Liver (tissue), 8 donors: ENCODE measurements at regions not wholly inside any gene's neighbourhood (a gene's known extent, or its start where the extent isn't known, plus 50 kb on each side); places are given as distances from the start of the nearest gene placed in this dataset.

ENCODE experiments used
- DNase-seq: peaks from one replicate; pipeline ENCODE4 v3.0.0-alpha.2; 2017; ENCODE audit warnings: low spot score
- H3K27ac ChIP-seq, 2 donors: one replicate each; pipeline ENCODE4 v1.7.0; 2013; ENCODE audit warnings: inconsistent platforms in 2 of 2, low read length in 2 of 2, control low read depth in 1 of 2, low read depth in 1 of 2, mild to moderate bottlenecking in 1 of 2
- H3K27me3 ChIP-seq, 4 donors: one replicate each; pipeline versions ENCODE4 v1.6.1 to v1.7.0; 2013; ENCODE audit warnings: low read length in 3 of 4, inconsistent platforms in 1 of 4, mild to moderate bottlenecking in 1 of 4, moderate library complexity in 1 of 4; ENCODE audit not compliant: control insufficient read depth in 4 of 4, insufficient read depth in 4 of 4
- H3K36me3 ChIP-seq, 4 donors: one replicate each; pipeline versions ENCODE4 v1.6.1 to v1.7.0; 2013; ENCODE audit warnings: low read length in 3 of 4, mild to moderate bottlenecking in 3 of 4, low read depth in 1 of 4, moderate library complexity in 1 of 4; ENCODE audit not compliant: control insufficient read depth in 4 of 4, insufficient read depth in 3 of 4
- H3K4me1 ChIP-seq, 4 donors: one replicate each; pipeline versions ENCODE4 v1.6.1 to v1.7.0; 2013; ENCODE audit warnings: low read length in 3 of 4, mild to moderate bottlenecking in 3 of 4, moderate library complexity in 1 of 4; ENCODE audit not compliant: control insufficient read depth in 4 of 4, insufficient read depth in 4 of 4
- H3K4me3 ChIP-seq, 3 donors: one replicate each; pipeline versions ENCODE4 v1.6.1 to v1.7.0; 2013; ENCODE audit warnings: low read length in 3 of 3, control low read depth in 1 of 3, low read depth in 1 of 3, mild to moderate bottlenecking in 1 of 3
- H3K9ac ChIP-seq, 2 donors: one replicate each; pipeline ENCODE4 v1.7.0; 2013; ENCODE audit warnings: low read length in 2 of 2, mild to moderate bottlenecking in 2 of 2, moderate library complexity in 2 of 2, control low read depth in 1 of 2, low read depth in 1 of 2
- H3K9me3 ChIP-seq, 4 donors: one replicate each; pipeline versions ENCODE4 v1.6.1 to v1.7.0; 2013; ENCODE audit warnings: low read length in 3 of 4; ENCODE audit not compliant: control insufficient read depth in 4 of 4
- EGR1 ChIP-seq, 2 donors: IDR thresholded peaks; 2 replicates each; pipeline ENCODE4 v1.6.1; 2016 to 2018; ENCODE audit warnings: antibody characterized with exemption in 2 of 2, low read depth in 2 of 2
- FOXA1 ChIP-seq: IDR thresholded peaks from 2 replicates; pipeline ENCODE4 v1.6.1; 2016; ENCODE audit warnings: antibody characterized with exemption
- FOXA2 ChIP-seq: IDR thresholded peaks from 2 replicates; pipeline ENCODE4 v1.6.1; 2016; ENCODE audit warnings: antibody characterized with exemption
- GABPA ChIP-seq, 2 donors: IDR thresholded peaks in 1 of 2; conservative IDR thresholded peaks in 1 of 2; 2 replicates each; pipeline ENCODE4 v1.6.1; 2016; ENCODE audit warnings: antibody characterized with exemption in 2 of 2, mild to moderate bottlenecking in 1 of 2, moderate library complexity in 1 of 2
- HNF4A ChIP-seq, 2 donors: conservative IDR thresholded peaks; 2 replicates each; pipeline ENCODE4 v1.6.1; 2016; ENCODE audit warnings: antibody characterized with exemption in 2 of 2, mild to moderate bottlenecking in 2 of 2
- HNF4G ChIP-seq: IDR thresholded peaks from 2 replicates; pipeline ENCODE4 v1.6.1; 2016; ENCODE audit warnings: antibody characterized with exemption
- JUND ChIP-seq, 2 donors: IDR thresholded peaks; 2 replicates each; pipeline ENCODE4 v1.6.1; 2016; ENCODE audit warnings: antibody characterized with exemption in 2 of 2
- NR2F2 ChIP-seq: IDR thresholded peaks from 2 replicates; pipeline ENCODE4 v1.6.1; 2016; ENCODE audit warnings: antibody characterized with exemption
- RAD21 ChIP-seq, 2 donors: IDR thresholded peaks; 2 replicates each; pipeline ENCODE4 v1.6.1; 2016; ENCODE audit warnings: antibody characterized with exemption in 2 of 2, mild to moderate bottlenecking in 2 of 2
- RXRA ChIP-seq, 2 donors: IDR thresholded peaks; 2 replicates each; pipeline ENCODE4 v1.6.1; 2017 to 2018; ENCODE audit warnings: antibody characterized with exemption in 2 of 2, mild to moderate bottlenecking in 1 of 2
- SP1 ChIP-seq: IDR thresholded peaks from 2 replicates; pipeline ENCODE4 v1.6.1; 2018; ENCODE audit warnings: antibody characterized with exemption, mild to moderate bottlenecking
- TAF1 ChIP-seq: conservative IDR thresholded peaks from 2 replicates; pipeline ENCODE4 v1.6.1; 2016; ENCODE audit warnings: antibody characterized with exemption, mild to moderate bottlenecking
- YY1 ChIP-seq: IDR thresholded peaks from 2 replicates; pipeline ENCODE4 v1.6.1; 2016; ENCODE audit warnings: antibody characterized with exemption, mild to moderate bottlenecking
- WGBS: extraction: QIAGEN DNeasy Blood & Tissue Kit; methylation state at CpG from one replicate; pipeline ENCODE4 v1.1.7; 2013; 5-methylcytosine and 5-hydroxymethylcytosine counted together
- TF ChIP-seq, protein P1 (sequence below): IDR thresholded peaks from 2 replicates; pipeline ENCODE4 v1.6.1; 2016; ENCODE audit warnings: antibody characterized with exemption
- TF ChIP-seq, protein P2 (sequence below): fragments of 150-350 bp; IDR thresholded peaks from 2 replicates; pipeline ENCODE4 v1.5.1; 2017; ENCODE audit warnings: improper control_type of control experiment, low read depth, low read length; ENCODE audit not compliant: missing input control
- TF ChIP-seq, protein P3 (sequence below): IDR thresholded peaks from 2 replicates; pipeline ENCODE4 v1.6.1; 2016; ENCODE audit warnings: antibody characterized with exemption
- TF ChIP-seq, protein P4 (sequence below): IDR thresholded peaks from 2 replicates; pipeline ENCODE4 v1.6.1; 2016; ENCODE audit warnings: antibody characterized with exemption
- TF ChIP-seq, protein P5 (sequence below): IDR thresholded peaks from 2 replicates; pipeline ENCODE4 v1.6.1; 2016; ENCODE audit warnings: antibody characterized with exemption, mild to moderate bottlenecking
- donor health status: healthy.
- donor health status: healthy.
- donor health status: healthy.
- donor health status: healthy.
- donor health status: healthy.

GRCh38 chr10:112057072-112057471, 126.5 kb downstream of the GPAM start:
- Histone ChIP-seq H3K27me3 (no peaks in the 10 kb centered on the region), H3K4me1 (no peaks in the 10 kb centered on the region), H3K36me3 (no peaks in the 10 kb centered on the region), H3K9ac (no peak overlapping the region), H3K4me3 (no peak overlapping the region), H3K9me3 (no peaks in the 10 kb centered on the region), H3K27ac (no peak overlapping the region)
- no peak for DNase-seq
- WGBS: 89% methylated on average over 2 of the region's 2 CpGs
- TF ChIP-seq, protein P1, sequence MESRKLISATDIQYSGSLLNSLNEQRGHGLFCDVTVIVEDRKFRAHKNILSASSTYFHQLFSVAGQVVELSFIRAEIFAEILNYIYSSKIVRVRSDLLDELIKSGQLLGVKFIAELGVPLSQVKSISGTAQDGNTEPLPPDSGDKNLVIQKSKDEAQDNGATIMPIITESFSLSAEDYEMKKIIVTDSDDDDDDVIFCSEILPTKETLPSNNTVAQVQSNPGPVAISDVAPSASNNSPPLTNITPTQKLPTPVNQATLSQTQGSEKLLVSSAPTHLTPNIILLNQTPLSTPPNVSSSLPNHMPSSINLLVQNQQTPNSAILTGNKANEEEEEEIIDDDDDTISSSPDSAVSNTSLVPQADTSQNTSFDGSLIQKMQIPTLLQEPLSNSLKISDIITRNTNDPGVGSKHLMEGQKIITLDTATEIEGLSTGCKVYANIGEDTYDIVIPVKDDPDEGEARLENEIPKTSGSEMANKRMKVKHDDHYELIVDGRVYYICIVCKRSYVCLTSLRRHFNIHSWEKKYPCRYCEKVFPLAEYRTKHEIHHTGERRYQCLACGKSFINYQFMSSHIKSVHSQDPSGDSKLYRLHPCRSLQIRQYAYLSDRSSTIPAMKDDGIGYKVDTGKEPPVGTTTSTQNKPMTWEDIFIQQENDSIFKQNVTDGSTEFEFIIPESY: no peak
- TF ChIP-seq HNF4G (no peak), RXRA (IDR thresholded peaks at IDR 0.05) (no peak), EGR1 (IDR thresholded peaks at IDR 0.05; ENCODE audit: low read depth in 2 of 2) (no peak), TAF1 (no peak), GABPA (IDR thresholded peaks at IDR 0.05 in 1 of 2, conservative IDR thresholded peaks at IDR 0.05 in 1 of 2) (no peak), NR2F2 (no peak), SP1 (no peak), FOXA1 (no peak), HNF4A (conservative IDR thresholded peaks at IDR 0.05) (no peak), FOXA2 (no peak), YY1 (no peak), JUND (IDR thresholded peaks at IDR 0.05) (no peak), RAD21 (IDR thresholded peaks at IDR 0.05) (no peak)
- TF ChIP-seq, protein P2, sequence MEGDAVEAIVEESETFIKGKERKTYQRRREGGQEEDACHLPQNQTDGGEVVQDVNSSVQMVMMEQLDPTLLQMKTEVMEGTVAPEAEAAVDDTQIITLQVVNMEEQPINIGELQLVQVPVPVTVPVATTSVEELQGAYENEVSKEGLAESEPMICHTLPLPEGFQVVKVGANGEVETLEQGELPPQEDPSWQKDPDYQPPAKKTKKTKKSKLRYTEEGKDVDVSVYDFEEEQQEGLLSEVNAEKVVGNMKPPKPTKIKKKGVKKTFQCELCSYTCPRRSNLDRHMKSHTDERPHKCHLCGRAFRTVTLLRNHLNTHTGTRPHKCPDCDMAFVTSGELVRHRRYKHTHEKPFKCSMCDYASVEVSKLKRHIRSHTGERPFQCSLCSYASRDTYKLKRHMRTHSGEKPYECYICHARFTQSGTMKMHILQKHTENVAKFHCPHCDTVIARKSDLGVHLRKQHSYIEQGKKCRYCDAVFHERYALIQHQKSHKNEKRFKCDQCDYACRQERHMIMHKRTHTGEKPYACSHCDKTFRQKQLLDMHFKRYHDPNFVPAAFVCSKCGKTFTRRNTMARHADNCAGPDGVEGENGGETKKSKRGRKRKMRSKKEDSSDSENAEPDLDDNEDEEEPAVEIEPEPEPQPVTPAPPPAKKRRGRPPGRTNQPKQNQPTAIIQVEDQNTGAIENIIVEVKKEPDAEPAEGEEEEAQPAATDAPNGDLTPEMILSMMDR: no peak
- TF ChIP-seq, protein P3, sequence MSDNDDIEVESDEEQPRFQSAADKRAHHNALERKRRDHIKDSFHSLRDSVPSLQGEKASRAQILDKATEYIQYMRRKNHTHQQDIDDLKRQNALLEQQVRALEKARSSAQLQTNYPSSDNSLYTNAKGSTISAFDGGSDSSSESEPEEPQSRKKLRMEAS: no peak
- TF ChIP-seq, protein P4, sequence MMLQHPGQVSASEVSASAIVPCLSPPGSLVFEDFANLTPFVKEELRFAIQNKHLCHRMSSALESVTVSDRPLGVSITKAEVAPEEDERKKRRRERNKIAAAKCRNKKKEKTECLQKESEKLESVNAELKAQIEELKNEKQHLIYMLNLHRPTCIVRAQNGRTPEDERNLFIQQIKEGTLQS: no peak
- TF ChIP-seq, protein P5, sequence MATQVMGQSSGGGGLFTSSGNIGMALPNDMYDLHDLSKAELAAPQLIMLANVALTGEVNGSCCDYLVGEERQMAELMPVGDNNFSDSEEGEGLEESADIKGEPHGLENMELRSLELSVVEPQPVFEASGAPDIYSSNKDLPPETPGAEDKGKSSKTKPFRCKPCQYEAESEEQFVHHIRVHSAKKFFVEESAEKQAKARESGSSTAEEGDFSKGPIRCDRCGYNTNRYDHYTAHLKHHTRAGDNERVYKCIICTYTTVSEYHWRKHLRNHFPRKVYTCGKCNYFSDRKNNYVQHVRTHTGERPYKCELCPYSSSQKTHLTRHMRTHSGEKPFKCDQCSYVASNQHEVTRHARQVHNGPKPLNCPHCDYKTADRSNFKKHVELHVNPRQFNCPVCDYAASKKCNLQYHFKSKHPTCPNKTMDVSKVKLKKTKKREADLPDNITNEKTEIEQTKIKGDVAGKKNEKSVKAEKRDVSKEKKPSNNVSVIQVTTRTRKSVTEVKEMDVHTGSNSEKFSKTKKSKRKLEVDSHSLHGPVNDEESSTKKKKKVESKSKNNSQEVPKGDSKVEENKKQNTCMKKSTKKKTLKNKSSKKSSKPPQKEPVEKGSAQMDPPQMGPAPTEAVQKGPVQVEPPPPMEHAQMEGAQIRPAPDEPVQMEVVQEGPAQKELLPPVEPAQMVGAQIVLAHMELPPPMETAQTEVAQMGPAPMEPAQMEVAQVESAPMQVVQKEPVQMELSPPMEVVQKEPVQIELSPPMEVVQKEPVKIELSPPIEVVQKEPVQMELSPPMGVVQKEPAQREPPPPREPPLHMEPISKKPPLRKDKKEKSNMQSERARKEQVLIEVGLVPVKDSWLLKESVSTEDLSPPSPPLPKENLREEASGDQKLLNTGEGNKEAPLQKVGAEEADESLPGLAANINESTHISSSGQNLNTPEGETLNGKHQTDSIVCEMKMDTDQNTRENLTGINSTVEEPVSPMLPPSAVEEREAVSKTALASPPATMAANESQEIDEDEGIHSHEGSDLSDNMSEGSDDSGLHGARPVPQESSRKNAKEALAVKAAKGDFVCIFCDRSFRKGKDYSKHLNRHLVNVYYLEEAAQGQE: no peak

DNA sequence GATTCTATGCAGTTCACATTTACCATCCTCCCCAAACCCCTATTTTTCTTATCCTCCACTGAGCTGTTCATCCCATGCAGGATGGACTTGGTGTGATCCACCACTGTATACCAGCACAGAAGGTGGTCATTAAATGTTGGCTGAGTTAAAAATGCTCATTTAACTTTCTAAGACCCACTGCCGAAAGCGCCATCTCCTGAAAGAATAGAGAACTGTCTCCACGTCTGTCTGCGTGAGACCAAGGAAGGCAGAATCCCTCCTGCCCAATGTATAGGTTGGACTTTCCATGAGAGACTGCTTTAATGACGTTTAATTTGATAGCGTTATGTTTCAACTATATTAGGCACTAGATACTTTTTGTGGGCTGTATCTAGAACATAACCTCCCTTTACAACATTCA, 124.3 kb downstream of the GPAM start:
- no peaks in the 10 kb centered on the region for H3K9me3 ChIP-seq
- DNase-seq: no peak
- WGBS: 85% methylated on average over 6 of the region's 6 CpGs

More for the DNA sequence above, 124.3 kb downstream of the GPAM start:
- Histone ChIP-seq H3K4me3 (no peak overlapping the region), H3K9ac (no peak overlapping the region), H3K4me1 (no peaks in the 10 kb centered on the region), H3K27me3 (no peaks in the 10 kb centered on the region), H3K27ac (no peak overlapping the region), H3K36me3 (no peaks in the 10 kb centered on the region)
- TF ChIP-seq, protein P2: no peak
- no peak for TF ChIP-seq YY1
- TF ChIP-seq HNF4A (conservative IDR thresholded peaks at IDR 0.05): no peak
- no peak for TF ChIP-seq RXRA (IDR thresholded peaks at IDR 0.05)
- TF ChIP-seq, protein P1: no peak
- TF ChIP-seq, protein P3: no peak
- no peak for TF ChIP-seq JUND (IDR thresholded peaks at IDR 0.05)
- TF ChIP-seq HNF4G: no peak
- no peak for TF ChIP-seq FOXA2
- TF ChIP-seq EGR1 (IDR thresholded peaks at IDR 0.05; ENCODE audit: low read depth in 2 of 2): no peak
- TF ChIP-seq TAF1: no peak
